ENCODE measurements at regions not wholly inside any gene's neighbourhood (a gene's known extent, or its start where the extent isn't known, plus 50 kb on each side); places are given as distances from the start of the nearest gene placed in this dataset.
"Not testable (repeated sequence)": the region's sequence is repeated elsewhere in the genome, so short reads cannot be mapped to it uniquely, and the experiment has no call there.

GRCh38 chr2:67780841-67781240 lies 282.0 kb downstream of the C1D start:
- not testable (repeated sequence) for DNase-seq

GRCh38 chr2:67782443-67782842 lies 280.4 kb downstream of the C1D start:
- no peak for DNase-seq

DNA sequence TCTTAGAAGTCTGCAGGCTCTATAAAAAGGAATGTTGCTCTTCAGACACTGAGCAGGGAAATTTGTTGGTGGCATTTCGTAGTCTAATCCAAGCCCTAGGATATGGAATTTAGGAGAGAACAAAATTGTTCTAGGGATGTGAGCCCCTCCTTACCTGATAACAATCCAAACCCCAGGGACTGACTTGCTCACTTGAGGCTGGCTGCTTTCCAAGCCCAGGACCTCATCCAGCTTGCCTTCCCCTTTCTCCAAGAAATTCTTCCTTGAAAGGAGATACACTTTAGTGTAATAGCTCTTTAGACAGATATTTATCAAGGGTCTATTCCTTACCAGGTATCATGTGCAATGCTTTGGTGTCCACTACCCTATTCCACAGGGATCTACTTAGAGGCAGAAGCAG lies 279.8 kb downstream of the C1D start:
- no peak for DNase-seq

DNA sequence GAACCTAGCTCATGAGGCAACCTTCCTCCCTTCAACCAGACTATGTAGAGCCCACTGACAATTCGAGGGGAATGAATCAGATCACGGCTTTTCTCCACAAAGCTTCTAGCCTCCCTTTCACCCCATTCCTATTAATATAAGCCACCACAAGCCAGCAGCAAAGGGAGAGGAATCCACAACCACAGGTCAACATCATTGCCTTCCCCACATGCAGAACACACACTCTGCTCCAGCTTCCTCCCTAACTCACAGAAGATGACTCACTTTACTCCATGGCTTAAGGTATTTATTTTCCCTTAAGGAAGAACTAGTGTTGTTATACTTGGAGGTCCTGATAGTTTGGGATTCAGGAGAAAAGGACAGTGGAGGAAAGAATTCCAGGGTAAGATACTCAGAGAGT lies 272.2 kb downstream of the C1D start:
- DNase-seq = no peak

- no peak for DNase-seq
Measured at GRCh38 chr2:67792191-67792590, 270.6 kb downstream of the C1D start.

DNA sequence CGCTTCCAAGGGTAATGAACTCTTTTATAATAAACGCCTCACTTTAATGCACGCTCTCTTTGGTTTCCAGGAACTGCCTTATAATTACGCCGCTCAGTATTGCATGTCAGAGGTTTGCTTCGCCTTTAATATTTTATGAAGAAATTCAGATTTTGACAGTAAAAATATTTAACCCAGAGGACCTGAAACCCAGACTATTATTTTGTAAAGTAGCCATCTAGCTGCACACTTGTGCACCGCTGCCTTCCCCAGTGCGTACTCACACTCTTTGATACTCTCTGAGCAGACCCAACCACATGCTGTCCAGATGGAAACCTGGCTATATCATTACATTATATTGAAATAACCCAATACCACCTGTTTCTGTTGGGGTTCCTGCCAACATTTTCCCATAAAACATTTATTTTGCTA lies 270.1 kb downstream of the C1D start:
- DNase-seq = no peak

- DNase-seq = no peak
Measured at GRCh38 chr2:67797801-67798540, 264.8 kb downstream of the C1D start.

- no peak for DNase-seq
Measured at GRCh38 chr2:67798541-67799160, 264.2 kb downstream of the C1D start.

DNA sequence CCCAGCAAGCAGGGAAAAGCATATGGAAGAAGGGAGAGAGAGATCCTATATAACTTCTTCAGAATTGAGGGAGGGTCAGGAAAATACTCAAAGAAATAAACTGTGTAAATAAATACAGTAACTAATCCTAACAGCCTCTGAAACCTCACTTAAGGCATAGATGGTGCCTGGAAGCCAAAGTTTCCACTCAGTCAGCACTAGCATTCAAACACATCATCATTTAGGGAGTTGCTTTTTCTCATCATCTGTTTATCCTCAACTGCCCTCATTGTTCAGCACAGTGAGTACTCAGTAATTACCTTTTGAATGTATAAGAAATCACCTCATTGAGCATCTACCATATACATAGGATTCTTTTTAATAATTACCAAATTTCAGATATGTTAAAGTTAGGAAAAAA lies 262.9 kb downstream of the C1D start:
- no peak for DNase-seq

DNA sequence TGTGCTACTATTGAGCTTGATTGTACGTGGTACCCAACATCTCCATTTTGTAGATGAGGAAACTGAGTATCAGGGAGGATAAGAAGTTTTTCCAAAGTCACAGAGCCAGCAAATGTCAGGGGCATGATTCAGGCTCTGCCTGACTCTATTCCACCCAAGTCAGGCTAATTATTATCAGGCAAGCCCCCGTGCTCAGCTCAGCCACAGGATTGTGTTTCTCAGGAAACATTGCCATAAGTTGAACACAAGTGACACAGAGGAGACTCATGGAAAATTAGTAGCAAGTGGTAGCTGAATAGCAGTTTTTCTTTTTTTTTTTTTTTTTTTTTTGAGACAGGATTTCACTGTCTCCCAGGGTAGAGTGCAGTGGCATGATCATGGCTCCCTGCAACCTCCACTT lies 260.5 kb downstream of the C1D start:
- no peak for DNase-seq

- no peak for DNase-seq
Measured at GRCh38 chr2:67802824-67803223, 260.0 kb downstream of the C1D start.

GRCh38 chr2:67806816-67807215 lies 256.0 kb downstream of the C1D start:
- DNase-seq = no peak

GRCh38 chr2:67808112-67808511 lies 254.7 kb downstream of the C1D start:
- no peak for DNase-seq

GRCh38 chr2:67812682-67813081 lies 250.1 kb downstream of the C1D start:
- DNase-seq = no peak

DNA sequence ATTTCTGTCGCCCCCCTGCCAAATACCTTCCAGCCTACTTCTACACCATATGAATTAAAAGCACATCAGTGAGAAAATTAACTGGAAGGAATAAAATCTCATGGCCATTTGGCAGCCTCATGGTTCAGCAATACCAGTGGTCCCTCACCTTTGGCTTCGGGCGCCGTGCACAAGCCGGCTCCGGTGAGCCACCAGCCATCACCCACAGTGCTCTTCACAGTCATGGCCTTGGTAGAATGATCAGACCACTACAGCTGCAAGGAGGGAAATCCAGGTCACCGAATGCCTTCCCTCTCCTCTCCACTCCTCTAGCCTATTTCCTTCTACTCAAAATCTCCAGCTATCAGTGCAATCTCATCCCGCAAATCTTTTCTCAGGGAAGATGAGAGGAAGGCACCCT lies 239.1 kb downstream of the C1D start:
- no peak for DNase-seq

DNA sequence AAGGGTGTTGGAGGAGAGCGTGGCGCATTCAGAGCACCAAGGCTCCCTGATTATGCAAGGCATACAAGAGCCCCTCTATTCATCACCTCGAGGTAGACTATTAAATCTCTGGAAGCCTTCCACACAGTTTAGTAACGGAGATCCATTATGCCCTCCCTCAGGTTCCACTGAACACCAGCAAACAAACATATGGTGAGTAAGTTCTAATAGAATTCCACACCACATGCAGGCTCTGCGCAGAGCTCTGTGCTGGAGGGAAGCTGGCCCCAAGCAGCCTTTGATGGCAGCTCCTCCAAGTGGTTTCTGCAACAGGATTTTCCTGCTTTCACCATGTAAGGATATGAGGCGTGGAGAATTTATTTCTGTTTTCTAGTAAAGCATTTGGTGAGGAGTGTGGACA lies 238.6 kb downstream of the C1D start:
- no peak for DNase-seq

- peak in 1 of 2 donors; percentile 2 for DNase-seq
Measured at GRCh38 chr2:67825476-67825875, 237.3 kb downstream of the C1D start.

- no peak for DNase-seq
Measured at GRCh38 chr2:67828066-67828465, 234.7 kb downstream of the C1D start.

DNA sequence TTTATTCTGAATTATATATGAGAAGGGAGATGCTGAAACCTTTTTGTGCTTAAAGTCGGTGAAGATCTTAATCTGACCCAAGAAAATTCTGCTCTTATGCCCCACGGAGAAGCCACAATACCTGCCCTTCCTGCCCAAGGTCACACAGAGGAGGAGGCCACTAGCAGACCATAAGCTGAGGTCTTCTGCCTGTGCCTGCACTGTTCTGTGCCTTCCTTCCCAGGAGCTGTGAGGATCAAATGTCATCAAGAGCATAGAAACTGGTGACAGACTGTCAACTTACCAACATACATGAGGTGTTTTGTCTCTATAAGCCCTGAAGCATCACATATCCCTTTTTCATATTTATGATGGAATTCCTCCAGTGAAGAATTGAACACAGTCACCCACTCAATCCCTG lies 233.3 kb downstream of the C1D start:
- no peak for DNase-seq

GRCh38 chr2:67833632-67834031 lies 229.2 kb downstream of the C1D start:
- no peak for DNase-seq

DNA sequence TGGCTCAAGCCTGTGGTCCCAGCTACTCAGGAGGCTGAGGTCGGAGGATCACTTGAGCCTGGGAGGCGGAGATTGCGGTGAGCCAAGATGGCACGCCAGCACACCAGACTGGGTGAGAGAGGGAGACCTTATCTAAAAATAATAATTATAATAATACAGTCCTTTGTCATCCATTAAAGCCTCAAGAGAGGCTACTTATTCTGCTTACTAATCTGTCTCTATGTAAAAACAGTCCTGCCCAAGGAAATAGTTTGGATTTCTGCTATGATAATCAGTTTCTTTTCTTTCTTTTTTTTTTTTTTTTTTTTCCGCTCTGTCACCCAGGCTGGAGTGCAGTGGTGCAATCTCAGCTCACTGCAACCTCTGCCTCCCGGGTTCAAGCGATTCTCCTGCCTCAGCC lies 228.3 kb downstream of the C1D start:
- DNase-seq = no peak

- DNase-seq = no peak
Measured at GRCh38 chr2:67835266-67835665, 227.5 kb downstream of the C1D start.

DNA sequence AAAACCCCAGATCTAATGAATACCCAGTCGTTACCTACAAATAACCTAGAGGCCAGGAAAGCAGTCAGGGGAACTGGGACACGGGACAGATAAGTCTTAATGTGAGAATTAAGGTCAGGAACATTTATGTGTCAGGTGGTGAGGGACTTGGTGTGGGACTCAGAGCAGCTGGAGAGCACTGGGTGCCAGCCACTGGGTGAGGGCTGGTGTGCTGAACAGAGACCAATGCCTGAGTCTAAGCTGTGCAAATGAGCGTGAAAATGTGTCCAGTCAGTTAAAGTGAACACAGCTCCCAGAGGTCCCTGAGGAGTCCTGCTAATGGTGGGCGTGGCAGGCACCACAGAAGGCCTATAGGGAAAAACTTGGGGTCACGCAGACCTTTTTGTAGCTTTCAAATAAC lies 225.9 kb downstream of the C1D start:
- DNase-seq = no peak

- no peak for DNase-seq
Measured at GRCh38 chr2:67838205-67838604, 224.6 kb downstream of the C1D start.

DNA sequence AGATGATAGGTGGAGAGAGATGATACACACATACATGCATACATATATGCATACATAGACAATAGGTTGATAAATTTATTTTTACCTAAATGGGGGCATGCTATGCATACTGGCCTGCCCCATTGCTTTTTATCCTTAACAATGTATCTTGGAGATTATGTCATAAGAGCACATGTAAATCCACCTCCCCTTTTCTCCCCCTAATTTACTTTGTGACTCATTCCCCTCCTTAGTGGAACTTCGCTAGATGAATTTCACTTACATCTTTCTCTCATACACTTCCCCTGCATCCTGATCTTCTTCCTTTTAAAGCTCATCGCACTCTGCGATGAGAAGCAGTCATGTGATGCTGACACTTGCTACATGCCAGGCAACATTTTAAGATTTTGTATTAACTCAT lies 223.6 kb downstream of the C1D start:
- DNase-seq = no peak

Measured in inflammatory macrophage (primary cell).